HK-2 (cell line): ENCODE measurements at regions not wholly inside any gene's neighbourhood (a gene's known extent, or its start where the extent isn't known, plus 50 kb on each side); places are given as distances from the start of the nearest gene placed in this dataset.
"Not testable (repeated sequence)": the region's sequence is repeated elsewhere in the genome, so short reads cannot be mapped to it uniquely, and the experiment has no call there.

ENCODE experiments used
- DNase-seq: peaks from one replicate; pipeline ENCODE4 v3.0.0-alpha.2; 2018; ENCODE audit not compliant: unreplicated experiment

DNA sequence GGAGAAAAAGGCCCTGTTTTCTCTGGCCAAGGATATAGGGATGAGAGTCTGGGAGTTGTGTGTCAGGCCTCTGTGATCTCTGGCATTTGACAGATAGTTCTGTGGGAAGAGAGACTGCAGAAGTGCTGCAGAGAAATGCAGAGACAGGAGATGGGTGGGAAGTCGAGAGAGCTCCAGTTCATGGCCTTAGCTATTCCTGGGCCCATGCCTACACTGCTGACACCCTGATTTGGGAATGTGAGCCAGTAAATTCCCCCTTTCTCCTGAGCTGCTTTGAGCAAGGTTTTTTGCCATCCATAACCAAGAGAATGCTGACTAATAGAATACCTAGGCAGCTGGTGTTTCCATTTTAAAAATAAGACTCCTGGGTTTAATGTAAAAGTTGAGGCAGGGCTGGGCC is 59.3 kb downstream of the EBLN2 start:
- DNase-seq = no peak

DNA sequence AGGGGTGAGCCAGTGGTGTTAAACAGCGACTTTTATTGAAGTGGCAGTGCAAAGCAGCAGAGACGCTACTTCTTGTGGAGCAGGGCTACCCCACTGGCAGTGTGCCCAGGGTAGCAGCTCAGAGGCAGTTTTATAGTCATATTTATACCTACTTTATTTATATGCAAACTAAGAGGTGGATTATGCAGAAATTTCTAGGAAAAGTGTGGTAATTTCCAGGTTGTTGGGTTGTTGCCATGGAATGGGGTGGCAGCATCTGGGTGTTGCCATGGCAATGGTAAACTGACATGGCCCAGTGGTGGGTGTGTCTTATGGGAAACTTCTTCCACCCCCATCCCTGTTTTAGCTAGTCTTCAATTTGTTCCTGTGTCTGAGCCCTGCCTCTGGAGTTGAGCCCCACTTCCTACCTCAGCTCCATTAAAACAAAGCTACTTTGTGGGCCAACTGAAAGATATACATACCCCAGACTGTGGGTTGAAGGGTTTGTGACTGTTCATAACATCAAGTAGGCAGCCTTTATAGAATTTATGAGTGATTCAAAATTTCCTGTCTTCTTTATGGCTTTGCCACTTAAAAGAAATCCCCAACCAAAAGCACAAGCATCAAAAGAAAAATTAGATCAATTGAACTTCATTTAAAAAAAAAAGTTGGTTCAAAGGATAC is 60.3 kb downstream of the EBLN2 start:
- no peak for DNase-seq

DNA sequence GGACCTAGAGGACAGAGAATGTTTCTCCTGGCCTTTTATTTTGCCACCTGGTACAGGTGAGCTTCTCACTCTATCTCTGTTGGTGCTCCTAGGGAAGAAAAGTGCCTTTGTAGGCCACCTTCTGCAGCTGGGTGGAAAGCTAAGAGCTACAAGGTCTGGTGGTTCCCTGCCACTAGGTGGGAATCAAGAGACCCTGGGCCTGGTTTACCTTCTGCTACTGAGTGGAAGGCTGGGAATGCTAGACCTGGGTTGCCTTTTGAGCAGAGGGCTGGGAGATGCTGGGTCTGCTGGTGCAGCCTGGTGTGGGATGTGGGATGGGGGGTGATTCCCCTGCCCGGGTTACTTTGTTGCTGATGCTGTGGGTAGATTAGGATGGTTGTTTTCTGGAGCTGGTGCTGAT is 72.6 kb downstream of the EBLN2 start:
- no peak for DNase-seq

DNA sequence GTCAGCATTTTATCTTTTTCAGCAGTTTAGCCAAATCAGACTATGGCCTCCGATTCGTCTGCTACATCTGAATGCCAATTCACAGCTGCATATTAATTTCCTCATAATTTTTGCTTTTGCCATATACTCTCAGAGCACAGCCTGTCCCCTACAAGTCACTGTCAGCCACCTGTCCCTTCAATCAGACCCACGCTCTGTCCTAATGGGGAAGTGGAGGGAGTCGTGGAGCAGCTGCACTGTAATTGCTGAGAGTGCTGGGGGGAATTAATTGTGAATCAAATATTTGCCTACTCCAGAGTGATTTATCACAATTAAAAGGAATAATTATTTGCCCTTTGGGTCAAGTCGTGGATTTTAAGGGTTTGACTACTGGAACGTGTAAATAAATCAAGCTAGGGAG is 75.5 kb downstream of the EBLN2 start:
- no peak for DNase-seq

DNA sequence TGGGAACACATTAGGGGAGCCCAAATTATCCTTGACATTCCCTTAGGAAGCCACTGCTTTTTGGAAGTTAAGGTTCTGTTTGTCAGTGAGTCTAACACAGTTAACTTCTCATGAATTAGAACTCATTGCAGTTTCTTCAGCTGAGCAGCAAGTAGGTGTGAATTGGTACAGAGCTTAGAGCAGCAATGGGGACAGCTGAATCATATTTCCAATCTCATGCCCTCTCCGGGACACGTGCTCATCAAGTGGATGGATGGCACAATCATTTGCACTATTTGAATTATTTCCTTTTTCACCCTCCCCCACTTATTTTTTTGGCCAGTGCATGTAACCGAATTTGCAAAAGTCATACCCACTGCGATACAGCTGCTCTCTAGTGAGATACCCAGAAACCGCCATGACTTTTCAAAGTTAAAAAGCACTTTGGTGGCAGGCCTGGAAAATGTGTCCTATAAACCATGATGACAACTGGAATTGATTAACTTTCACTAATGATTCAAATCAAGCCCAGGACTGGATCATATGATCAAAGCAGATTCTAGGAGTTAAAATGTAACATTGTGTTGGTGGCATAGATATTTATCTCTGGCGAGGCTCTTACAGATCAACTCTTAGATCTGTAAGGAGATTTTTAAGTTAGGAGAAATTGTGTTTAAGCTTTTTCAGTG is 76.4 kb downstream of the EBLN2 start:
- DNase-seq = no peak

DNA sequence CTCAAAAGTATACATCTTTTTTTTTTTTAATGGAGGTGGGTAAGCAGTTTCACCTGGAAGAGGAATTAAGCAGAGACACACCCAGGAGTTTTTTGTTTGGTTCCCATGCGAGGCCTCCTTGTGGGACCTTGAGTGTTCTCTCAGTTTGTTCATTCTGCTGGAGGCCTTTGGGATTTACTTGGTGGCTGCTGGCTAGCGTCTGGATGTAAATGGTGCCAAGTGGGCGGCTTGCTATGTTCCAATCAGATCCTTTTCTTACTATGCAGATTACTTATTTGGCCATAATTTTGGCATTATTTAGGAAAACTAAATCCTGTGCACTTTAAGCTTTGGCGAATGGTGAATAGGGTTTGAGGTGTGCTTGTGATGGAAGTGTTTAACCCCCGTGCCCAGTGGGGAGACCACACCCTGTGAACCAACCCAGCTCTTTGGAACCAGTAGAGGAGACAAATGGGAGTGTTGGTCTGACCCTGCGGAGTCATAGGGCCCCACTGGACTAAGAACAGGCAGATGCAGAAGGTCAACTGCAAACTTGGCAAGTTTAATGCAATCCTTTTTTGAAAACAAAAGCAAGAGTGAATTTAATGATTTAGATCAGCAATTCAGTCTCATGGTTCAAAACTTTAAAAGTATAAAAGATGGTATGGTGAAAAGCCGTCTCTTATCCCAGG is 79.4 kb downstream of the EBLN2 start:
- DNase-seq = no peak

DNA sequence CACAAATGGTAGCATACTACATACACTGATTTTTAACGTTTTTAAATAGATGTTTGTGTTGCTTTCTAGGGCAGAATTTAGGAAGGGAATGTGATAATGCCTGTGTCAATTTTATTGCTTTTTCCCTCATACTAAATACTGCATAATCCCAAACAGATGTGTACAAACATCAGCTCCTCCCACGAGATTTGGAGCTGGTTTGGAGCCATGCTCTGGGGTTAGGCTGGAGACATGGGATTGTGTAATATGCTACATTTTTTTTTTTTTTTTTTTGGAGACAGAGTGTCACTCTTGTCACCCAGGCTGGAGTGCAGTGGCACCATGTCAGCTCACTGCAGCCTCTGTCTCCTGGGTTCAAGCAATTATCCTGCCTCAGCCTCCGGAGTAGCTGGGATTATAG is 80.1 kb downstream of the EBLN2 start:
- DNase-seq = no peak

DNA sequence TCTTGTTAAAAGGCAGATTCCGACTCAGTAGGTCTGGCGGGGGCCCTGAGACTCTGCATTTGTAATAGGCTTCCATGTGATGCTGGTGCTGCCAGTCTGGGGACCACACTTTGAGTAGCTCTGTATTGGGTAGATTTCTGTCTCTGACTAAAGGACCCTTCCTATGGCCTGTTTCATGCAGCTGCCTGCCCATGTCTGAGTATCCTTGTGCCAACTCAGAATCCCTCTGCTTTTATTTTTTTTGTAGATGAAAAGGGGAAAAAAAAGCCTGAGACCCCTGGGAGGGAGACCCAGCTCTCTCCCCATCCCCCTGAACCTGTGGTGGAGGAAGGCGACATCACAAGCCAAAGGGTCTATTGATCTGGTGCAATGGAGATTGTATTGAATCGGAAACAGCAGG is 81.9 kb downstream of the EBLN2 start:
- no peak for DNase-seq

DNA sequence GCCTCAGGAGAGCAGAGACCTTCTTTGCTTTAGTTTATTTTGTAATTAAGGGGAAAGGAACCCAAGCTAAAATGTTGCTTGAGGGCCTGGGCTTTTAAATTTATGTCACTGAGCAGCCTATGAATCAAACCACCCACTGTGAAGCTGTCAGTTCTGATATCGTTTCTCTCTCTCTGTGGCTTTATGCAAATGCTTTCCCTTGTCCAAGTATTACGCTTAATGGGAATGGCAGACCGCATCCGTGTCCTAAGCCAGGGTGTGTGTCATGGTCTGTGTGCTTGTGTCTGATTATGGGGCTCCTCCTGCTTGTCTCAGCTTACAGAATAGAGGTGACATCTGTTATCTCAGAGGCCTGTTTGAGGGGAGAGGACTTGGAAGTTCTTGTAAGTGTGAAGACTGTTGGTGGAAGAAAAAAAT is 82.4 kb downstream of the EBLN2 start:
- no peak for DNase-seq

DNA sequence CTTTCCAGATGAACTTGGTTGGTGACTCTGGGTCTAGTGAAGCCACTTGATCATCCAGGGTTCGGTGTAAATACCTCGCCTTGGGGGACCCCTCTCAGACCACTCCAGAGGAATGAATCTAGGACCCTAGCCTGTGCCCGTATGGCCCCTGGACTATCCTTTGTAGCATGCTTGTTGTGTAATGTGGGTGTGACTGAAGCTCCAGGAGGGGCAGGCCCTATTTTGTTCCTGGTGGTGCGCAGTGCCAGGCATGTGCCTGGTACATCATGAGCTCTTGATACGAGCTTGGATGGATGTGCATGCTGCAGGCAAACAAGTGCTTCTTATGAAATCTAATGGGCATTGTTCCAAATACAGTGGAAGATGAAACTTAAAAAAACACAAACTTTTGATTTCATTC is 82.8 kb downstream of the EBLN2 start:
- no peak for DNase-seq

DNA sequence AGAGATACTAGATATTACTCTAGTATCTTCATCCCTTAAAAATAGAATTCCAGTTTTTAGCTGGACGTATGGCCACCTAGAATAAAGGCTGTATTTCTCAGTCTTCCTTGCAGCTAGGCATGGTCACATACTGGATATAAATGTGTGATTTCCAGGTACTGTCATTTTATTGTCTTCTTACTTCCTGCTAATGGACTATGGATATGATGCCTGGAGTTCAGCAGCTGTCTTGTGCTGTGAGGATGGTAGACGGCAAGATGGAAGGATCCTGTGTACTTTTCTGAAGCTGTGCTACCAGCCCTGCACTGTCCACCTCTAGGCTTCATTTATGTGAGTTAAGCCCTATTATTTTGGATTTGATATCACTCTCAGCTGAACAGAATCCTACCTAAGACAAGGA is 83.4 kb downstream of the EBLN2 start:
- DNase-seq = no peak

DNA sequence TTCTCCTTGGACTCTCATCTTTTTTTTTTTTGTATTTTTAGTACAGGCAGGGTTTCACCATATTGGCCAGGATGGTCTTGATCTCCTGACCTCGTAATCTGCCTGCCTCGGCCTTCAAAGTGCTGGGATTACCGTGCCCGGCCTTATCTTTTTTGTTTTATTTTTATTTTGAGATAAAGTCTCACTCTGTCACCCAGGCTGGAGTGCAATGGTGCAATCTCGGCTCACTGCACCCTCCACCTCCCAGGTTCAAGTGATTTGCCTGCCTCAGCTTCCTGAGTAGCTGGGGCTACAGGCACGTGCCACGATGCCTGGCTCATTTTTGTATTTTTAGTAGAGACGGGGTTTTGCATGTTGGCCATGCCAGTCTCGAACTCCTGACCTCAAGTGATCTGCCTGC is 86.0 kb downstream of the EBLN2 start:
- DNase-seq = not testable (repeated sequence)

DNA sequence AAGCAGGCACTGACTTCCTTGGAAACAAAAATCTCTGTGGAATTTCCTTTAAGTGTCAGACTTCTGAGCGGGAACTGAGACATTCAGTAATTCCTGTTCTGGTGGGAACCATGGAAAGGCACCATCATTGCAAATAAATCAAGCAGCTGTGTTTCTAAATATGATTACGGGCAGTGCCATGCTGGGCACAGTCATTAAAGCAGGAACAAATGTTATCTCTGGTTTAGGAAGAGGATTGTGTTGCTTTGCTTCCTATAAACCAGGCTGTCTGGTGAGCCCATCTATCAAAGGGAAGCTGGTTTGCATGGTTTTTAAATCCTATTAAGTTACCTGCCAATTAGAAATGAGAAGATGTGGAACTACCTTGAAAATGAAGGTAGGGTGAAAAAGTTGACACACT is 86.7 kb downstream of the EBLN2 start:
- DNase-seq = no peak

DNA sequence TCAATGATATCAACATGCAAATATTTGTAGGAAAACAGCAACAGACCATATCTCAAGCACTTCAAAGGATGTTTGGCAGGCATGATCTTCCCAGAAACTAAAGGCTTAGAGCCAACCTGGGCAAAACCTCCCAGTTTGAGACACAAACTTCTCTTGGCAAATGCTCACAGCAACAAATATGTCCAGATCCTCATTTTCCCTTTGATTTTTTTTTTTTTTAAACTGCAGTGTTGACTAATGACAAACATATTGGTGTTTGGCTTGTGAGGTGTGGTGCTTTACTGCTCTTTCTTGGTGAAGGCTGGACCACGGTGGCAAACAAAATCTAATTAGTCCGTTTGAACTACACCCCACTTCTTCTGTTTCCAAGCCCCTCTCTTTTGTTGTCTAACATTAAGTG is 87.2 kb downstream of the EBLN2 start:
- DNase-seq = no peak

DNA sequence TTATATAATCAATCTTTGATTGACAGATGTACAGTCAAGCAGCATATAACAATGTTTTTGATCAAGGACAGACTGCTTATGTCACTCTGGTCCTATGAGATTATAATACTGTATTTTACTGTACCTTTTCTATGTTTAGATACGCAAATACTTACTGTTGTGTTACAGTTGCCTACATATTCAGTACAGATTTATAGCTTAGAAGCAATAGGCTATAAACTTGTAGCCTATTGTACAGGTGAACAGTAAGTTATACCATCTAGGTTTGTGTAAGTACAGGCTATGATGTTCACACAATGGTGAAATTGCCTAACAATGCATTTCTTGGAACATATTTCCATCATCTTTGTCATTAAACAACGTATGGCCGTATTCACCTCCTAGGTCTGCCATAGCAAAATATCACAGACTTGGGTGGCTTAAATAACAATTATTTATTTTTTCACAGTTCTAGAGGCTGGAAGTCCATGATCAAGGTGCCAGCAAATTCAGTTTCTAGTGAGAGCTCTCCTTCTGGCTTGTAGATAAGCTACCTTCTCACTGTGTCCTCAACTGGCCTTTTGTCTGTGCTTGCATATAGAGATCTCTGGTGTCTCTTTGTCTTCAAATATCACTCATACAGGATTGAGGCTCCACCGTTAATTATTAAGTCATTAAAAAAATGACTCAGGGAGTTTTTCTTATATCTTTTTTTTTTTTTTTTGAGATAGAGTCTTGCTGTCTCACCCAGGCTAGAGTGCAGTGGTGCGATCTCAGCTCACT is 89.1 kb downstream of the EBLN2 start:
- no peak for DNase-seq

DNA sequence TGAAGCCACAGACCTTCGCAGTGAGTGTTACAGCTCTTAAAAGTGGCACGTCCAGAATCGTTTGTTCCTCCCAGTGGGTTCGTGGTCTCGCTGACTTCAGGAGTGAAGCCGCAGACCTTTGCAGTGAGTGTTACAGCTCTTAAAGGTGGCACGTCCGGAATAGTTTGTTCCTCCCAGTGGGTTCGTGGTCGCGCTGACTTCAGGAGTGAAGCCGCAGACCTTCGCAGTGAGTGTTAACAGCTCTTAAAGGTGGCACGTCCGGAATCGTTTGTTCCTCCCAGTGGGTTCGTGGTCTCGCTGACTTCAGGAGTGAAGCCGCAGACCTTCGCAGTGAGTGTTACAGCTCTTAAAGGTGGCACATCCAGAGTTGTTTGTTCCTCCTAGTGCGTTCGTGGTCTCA is 91.1 kb downstream of the EBLN2 start:
- DNase-seq = not testable (repeated sequence)

DNA sequence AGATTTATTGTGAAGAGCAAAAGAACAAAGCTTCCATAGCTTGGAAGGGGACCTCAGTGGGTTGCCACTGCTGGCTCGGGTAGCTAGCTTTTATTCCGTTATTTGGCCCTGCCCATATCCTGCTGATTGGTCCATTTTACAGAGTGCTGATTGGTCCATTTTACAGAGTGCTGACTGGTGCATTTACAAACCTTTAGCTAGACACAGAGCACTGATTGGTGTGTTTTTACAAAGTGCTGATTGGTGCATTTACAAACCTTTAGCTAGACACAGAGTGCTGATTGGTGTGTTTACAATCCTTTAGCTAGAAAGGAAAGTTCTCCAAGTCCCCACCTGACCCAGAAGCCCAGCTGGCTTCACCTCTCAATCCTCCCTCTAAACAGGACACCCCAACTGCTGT is 91.6 kb downstream of the EBLN2 start:
- not testable (repeated sequence) for DNase-seq

DNA sequence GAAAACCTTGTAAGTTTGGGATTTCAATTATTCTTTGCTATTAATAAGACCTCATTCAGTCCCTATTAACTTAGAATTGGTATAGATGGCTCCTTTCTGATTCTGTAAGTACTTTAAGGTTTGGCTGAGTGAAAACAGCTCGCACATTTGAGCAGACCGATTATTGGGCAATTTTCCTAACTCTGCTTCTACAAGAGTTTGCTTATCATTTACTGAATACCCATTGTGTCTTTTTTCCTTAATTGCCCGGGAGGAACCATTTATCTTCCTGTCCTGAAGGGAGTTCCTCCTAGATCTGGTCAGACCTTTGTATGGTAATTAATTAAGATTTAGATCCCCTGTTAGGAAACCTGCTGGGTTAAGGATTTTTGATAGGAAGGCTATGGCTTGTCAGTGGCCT is 92.8 kb downstream of the EBLN2 start:
- DNase-seq = not testable (repeated sequence)

DNA sequence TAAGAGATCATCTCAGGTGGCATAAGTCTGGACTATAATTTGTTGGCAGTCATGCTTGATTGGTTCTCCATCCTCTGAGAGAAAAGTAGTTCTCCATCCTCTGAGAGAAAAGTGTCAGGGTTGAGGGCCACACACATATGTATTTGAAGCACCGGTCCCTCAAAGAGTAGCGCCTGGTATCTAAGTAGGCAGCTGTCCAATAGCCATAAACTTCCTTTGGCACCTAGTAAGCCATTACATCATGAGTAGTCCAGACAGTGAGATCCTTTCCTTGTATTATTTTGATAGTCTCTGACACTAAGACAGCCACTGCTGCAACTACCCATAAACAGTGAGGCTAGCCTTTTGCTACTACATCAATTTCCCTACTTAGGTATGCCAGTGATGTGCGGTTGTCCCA is 94.0 kb downstream of the EBLN2 start:
- not testable (repeated sequence) for DNase-seq

DNA sequence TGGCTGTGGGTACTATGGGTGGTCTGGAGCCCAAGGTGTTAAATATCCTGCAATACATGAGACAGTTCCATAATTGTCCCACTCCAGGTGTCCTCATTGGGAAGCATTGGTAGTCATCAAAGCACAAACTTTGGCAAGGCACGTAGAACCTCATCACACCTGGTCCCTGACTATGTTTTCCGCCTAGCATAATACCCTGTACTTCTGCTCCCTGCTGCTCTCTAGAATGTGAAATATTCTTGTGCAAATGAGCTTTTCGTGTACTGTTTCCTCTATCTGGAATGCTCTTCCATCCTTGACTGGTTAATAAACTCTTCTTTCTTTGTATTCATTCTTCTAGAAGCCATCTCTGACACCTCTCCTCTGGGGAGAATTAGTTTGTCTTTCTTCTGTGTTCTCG is 103.2 kb downstream of the EBLN2 start:
- DNase-seq = no peak

DNA sequence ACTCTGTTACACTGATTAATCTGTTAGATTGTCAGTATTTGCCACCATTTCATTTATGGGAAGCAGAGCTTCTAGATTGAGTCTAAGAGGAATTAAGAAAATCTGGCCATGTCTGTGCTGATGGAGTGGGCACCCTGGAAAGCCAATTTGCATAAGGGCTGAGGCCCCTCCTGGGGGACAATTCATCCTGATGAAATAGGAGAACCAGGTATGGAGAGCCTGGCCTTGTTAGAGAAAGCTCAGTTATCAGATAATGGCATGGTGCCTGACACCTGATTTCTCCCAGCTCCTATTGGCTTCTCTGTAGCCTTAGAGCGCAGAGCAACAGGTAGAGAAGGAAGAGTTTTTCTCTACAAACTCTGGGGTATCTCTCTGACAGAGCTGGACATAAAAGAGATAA is 114.2 kb downstream of the EBLN2 start:
- no peak for DNase-seq

DNA sequence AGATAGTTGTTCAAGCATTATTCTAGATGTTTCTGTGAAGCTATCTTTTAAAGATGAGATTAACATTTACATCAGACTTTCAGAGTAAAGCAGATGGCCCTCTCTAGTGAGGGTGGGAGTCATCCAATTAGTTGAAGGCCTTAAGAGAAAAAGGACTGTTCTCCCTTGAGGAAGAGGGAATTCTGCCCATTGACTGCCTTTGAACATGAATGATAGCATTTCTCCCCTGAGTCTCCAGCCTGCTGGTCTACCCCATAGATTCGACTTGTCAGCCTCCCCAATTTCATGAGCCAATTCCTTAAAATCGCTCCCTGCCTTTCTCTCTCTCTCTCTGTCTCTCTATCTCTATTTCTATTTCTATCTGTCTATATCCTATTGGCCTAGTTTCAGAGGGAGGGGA is 115.5 kb downstream of the EBLN2 start:
- no peak for DNase-seq

DNA sequence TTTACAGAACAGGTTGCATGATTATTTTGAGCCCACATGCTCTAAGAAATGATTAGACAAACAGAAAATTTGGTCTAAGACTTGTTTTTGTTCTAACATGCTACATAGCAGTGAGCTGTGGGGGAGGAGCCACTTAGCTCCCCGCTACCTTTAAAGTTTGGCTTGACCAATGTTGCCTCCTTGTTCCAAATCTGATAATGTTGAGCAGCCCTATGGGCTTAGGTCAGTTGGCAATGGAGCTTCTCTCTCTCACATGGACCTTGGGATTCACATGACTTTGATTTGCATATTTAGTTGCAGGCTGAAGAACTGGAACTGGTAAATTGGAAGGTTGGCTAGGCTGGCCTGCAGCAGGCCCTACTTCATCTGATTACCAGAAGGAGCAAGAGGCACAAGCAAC is 116.4 kb downstream of the EBLN2 start:
- DNase-seq = no peak
